Right ventricle myocardium inferior (tissue), 1 donor: ENCODE measurements at regions not wholly inside any gene's neighbourhood (a gene's known extent, or its start where the extent isn't known, plus 50 kb on each side); places are given as distances from the start of the nearest gene placed in this dataset.
"Not testable (repeated sequence)": the region's sequence is repeated elsewhere in the genome, so short reads cannot be mapped to it uniquely, and the experiment has no call there.

Experiments used
- ATAC-seq: fragments of 200-7000 bp; cut with Tn5 transposase; one replicate; pipeline ENCODE4 v1.9.1; 2020; ENCODE audit warnings: mild to moderate bottlenecking, moderate library complexity
- DNase-seq: peaks from one replicate; pipeline ENCODE4 v3.0.0; 2021; ENCODE audit errors: missing footprints
- intact Hi-C: fragments of 100-400 bp; cut with DNase I; formaldehyde crosslinking; loops from one replicate; pipeline ENCODE4 v1.11.0; 2022
- donor health status: DM: no; HTN: yes; CAD: no; lungs with severe emphysema.

DNA sequence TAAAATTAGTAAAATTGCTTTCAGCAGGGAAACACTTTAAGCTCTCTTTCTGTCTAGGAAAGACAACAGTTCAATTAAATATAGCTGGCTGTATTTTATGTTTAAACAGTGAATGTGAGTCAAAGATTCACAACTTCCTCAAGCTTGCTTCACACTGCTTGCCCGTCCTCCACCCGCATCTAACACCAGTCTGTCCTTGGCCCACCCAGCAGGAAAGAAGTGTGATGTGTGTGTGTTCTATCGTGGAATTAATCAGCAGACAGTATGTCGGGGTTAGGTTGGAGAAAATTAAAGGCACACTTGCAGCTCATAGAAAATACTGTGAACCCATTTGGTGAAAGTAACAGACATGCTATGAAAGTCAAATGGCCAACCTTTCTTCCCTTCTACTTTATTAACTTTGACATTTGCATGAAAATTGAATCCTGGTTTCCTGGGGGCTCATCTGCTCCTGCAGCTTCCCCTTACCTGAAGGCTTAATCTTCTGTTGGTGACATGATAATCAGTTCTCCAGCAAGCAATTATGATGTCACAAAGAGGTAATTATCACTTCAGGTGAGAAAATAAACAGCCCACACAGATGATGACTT lies 182.0 kb downstream of the UXS1 start:
- intact Hi-C loops = no loop called here
- ATAC-seq (no peak), DNase-seq (no peak)

DNA sequence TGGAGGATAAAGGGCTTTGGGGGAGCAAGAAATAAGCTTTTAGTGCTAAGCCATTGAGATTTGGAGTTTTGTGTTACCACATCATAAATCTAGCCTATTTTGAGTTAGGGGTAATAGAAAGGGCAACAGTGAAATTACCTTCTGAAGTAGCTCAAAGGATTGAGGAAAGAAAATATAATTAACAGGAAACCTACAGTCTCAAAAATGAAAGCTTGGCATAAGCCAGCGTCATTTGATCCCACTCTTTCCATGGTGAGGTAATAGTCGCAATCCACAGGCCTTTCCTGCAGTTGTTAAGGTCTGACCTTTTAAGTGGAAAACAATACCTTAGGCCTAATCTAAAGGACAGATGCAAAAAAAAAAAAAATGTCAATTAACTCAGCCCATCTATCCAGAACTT lies 182.7 kb downstream of the UXS1 start:
- no peak for DNase-seq
- no peak for ATAC-seq
- intact Hi-C loops = no loop called here

DNA sequence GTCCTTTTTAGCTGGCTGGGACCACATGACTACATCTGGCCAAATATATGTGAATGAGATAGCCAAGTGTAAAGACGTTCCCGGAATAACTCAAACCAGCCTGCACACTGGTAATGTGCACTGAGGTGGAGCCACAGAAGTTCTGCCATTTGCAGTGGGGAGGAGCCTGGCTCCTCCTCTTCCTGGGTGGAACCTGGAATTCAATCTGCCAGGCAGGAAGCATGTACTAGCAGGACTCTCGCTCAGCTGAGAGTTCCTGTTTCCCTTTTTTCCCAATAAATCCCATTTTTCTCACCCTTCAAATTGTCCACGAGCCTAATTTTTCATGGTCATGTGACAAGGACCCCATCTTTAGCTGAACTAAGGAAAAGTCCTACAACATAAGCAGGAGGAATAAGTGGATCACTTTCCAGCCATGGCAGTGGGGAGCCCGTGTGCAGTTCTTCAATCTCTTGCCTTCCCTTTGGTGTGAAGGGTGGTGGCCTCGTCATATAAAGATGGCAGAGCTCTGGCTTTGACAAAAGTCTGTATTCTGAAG lies 183.2 kb downstream of the UXS1 start:
- no peak for ATAC-seq
- DNase-seq = no peak
- intact Hi-C loops = no loop called here

DNA sequence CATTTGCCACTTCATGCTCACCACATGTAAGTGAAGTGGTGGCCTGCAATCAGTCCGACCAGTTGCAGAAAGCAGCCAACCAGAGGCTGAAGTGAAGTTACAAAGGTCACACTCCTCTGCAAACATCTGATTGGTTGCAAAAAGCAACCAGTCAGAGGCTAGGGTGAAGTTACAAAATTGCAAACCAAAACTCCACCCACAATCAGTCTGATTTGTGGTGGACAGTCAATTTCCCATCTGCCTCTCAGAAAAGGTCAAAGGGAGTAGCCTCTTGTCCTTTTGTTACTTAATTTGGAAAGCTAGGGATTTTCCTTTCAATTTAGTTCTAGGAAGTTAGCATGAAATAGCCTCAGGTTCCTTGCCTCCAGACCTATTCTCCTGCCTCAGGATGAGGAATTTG lies 185.0 kb downstream of the UXS1 start:
- intact Hi-C loops = no loop called here
- ATAC-seq = no peak
- DNase-seq = no peak

- DNase-seq (no peak), ATAC-seq (no peak)
- intact Hi-C loops = no loop called here
These were observed 189.2 kb downstream of the UXS1 start for GRCh38 chr2:106004851-106005250.

GRCh38 chr2:105999211-105999989 lies 194.7 kb downstream of the UXS1 start:
- no peak for ATAC-seq
- intact Hi-C loops = no loop called here
- no peak for DNase-seq

DNA sequence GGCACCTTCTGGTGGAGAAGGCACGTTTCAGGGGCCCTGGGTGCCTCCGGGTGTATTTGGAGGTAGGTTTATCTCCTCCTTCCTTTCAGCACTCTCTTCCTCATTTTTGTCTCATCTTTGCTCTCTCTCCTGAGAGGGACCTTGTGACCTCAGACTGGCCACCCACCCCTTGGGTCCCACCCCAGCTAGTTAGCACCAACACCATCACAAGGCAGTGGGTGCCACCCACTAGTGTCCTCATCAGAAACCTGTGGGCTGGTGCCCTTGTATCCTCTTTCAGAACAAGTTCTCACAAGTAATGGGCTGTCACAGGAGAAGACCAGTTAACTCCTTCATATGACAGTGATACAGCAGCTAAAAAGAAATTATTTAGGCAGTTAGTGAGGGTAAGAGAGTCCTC lies 196.4 kb downstream of the UXS1 start:
- ATAC-seq (no peak), DNase-seq (no peak)
- intact Hi-C loops = no loop called here

GRCh38 chr2:105990624-105991023 lies 203.5 kb downstream of the UXS1 start:
- intact Hi-C loops = no loop called here
- DNase-seq = no peak

DNA sequence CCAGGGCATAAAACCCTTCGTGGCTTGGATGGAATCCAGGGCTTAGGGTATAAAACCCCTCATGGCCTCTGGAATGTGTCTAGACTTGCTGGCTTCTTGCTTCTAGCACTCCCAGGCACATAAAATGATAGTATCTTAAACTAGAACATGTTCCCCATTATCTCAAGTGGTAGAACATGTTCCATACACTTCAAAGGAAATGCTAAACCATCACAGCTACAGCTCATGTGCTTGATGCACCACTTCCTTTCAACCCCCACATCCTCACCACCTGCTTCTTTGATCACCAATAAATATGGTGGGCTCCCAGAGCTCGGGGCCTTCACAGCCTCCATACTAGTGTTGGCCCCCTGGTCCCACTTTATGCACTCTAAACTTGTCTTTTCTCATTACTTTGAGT lies 204.3 kb downstream of the UXS1 start:
- DNase-seq, intact Hi-C loops, ATAC-seq: not testable (repeated sequence)

More at GRCh38 chr2:105990624-105991023, 203.5 kb downstream of the UXS1 start:
- no peak for ATAC-seq

DNA sequence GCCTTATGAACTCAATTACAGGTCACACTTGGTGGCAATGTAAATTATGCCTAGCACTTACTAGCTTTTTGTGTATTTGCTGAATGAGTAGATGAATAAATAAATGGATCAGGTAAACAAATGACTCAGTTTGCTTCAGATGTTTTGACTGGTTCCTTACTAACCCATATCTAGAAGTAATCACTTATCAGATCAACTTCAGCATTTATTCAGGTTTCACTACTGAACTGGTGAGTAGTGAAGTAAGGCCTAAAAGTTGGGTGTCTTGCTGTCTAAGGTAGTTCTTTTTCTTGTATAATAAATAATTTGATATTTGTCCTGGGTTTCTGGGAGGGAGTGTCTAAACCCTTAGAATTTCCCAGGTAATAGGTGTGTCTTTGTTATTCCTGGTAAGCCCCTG lies 205.0 kb downstream of the UXS1 start:
- intact Hi-C loops = no loop called here
- DNase-seq (no peak), ATAC-seq (no peak)

DNA sequence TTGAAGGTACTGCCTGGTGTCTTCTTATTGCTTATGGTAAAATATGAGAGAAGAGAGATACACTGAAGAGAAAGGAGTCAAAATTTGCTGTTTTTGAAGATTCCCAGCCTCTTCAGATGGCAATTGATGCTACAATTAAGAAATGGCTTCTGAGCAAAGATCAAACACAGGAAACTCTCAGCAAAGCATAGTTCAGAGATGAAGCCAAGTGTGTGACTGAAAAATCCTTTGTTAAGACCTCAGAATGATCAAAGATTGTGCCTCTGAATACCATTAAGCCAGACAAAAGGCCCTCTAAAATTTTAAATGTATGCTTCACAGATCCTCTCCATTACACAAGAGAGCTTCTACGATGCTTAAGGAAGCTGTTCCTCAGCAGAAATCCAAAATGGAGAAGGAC lies 216.3 kb downstream of the UXS1 start:
- intact Hi-C loops = no loop called here
- ATAC-seq = no peak
- DNase-seq = no peak

GRCh38 chr2:105977212-105977611 lies 216.9 kb downstream of the UXS1 start:
- ATAC-seq = no peak
- intact Hi-C loops = no loop called here
- DNase-seq = no peak

GRCh38 chr2:105974812-105975211 lies 219.3 kb downstream of the UXS1 start:
- intact Hi-C loops = no loop called here
- DNase-seq (no peak), ATAC-seq (no peak)

DNA sequence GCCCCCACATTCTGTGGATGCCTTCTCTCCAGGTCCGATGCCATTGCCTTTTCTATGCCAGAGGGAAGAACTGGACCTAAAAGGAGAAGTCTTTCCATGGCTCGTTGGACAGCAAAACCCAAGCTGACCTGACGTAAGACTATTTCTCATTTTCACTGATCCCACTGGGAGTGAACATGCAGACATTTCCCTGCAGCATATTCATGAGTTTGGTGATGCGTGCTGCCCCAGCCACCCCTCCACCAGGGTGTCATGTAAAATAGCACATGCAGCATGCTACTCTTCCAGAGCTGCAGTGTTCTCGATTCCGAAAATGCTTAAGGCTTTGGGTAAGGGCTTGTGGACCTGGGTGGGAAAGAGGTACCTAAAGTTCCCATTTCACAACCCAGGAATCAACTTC lies 221.2 kb downstream of the UXS1 start:
- DNase-seq (no peak), ATAC-seq (no peak)
- intact Hi-C loops = no loop called here

- intact Hi-C loops = no loop called here
- DNase-seq = no peak
- no peak for ATAC-seq
These were observed 221.9 kb downstream of the UXS1 start for GRCh38 chr2:105972246-105972645.

DNA sequence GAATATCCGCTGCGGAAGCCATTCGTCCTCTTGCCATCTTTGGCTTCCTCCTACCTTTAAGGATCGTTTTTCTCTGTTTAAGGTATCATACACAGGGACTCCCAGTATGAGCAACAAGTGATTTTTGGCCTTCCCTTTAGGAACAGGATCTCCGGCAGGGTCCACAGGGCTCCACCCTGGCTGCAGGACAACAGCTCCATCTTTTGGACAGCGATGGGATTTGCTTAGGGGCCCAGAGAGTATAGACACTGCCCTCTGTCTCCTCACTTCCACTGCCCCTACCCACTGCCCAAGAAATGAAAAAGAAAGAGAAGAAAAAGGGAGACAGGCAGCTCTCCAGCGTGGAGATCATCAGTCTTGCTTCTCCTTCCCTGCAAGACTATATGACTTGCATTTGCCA lies 224.5 kb downstream of the UXS1 start:
- ATAC-seq (no peak), DNase-seq (no peak)
- intact Hi-C loops = no loop called here

DNA sequence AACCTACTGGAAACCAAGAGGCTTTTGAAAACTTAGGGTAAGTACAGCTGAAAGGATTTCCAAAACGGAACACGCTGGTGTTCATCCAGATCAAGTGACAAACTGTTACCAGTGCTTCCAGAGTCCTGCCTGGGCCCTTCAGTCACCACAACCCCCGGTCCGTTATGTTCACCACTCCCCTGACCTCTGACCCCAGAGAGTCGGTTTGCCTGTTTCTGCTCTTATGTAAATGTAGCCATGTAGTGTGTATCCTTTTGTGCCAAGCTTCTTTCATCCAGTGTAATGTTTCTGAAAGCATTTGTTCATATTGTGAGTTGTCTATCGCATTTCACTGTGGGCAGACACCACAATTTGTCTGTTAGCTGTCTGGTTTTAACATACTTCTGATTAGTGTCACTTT lies 217.5 kb downstream of the NCK2 start:
- intact Hi-C loops = no loop called here
- DNase-seq (no peak), ATAC-seq (no peak)

- ATAC-seq (no peak), DNase-seq (no peak)
- intact Hi-C loops = no loop called here
These were observed 217.0 kb downstream of the NCK2 start for GRCh38 chr2:105961599-105962146.

- intact Hi-C loops = no loop called here
- no peak for ATAC-seq
These were observed 214.6 kb downstream of the NCK2 start for GRCh38 chr2:105959357-105959756.

GRCh38 chr2:105954891-105955290 lies 210.2 kb downstream of the NCK2 start:
- ATAC-seq (no peak), DNase-seq (no peak)
- intact Hi-C loops = no loop called here

More at GRCh38 chr2:105959357-105959756, 214.6 kb downstream of the NCK2 start:
- no peak for DNase-seq
